SK-N-SH treated with all-trans-retinoic acid at 6 μM for 48 hours (cell line): ENCODE measurements at regions not wholly inside any gene's neighbourhood (a gene's known extent, or its start where the extent isn't known, plus 50 kb on each side); places are given as distances from the start of the nearest gene placed in this dataset.

Source experiments
- ATAC-seq: fragments of 200-7000 bp; cut with Tn5 transposase; 3 replicates; pipeline ENCODE4 v1.9.1; 2020; ENCODE audit warnings: mild to moderate bottlenecking, moderate library complexity
- ARNTL ChIP-seq: fragments of 450-650 bp; formaldehyde crosslinking; IDR thresholded peaks from 2 replicates; pipeline ENCODE4 v1.5.0; 2020; ENCODE audit warnings: low read depth, mild to moderate bottlenecking, moderate library complexity, borderline replicate concordance
- BACH2 ChIP-seq: fragments of 250-450 bp; sonication (Bioruptor Pico); IDR thresholded peaks from 2 replicates; pipeline ENCODE4 v1.9.0; 2021; ENCODE audit warnings: mild to moderate bottlenecking, borderline replicate concordance
- CSDC2 ChIP-seq: fragments of 250-450 bp; sonication (Bioruptor Pico); IDR thresholded peaks from 2 replicates; pipeline ENCODE4 v1.5.0; 2020; ENCODE audit warnings: mild to moderate bottlenecking, moderate library complexity
- GLIS3 ChIP-seq: fragments of 250-450 bp; sonication (Bioruptor Pico); IDR thresholded peaks from 2 replicates; pipeline ENCODE4 v1.5.0; 2020; ENCODE audit warnings: mild to moderate bottlenecking, moderate library complexity
- ISL1 ChIP-seq: fragments of 250-450 bp; sonication (Bioruptor Pico); IDR thresholded peaks from 2 replicates; pipeline ENCODE4 v2.1.2; 2022; ENCODE audit warnings: mild to moderate bottlenecking, moderate library complexity
- PPARA ChIP-seq: fragments of 250-450 bp; sonication (Bioruptor Pico); IDR thresholded peaks from 2 replicates; pipeline ENCODE4 v1.5.0; 2020; ENCODE audit warnings: mild to moderate bottlenecking, borderline replicate concordance
- RARB ChIP-seq: fragments of 250-450 bp; sonication (Bioruptor Pico); IDR thresholded peaks from 2 replicates; pipeline ENCODE4 v1.8.0; 2021; ENCODE audit warnings: mild to moderate bottlenecking, moderate library complexity
- TCF4 ChIP-seq: fragments of 250-450 bp; sonication (Bioruptor Pico); IDR thresholded peaks from 2 replicates; pipeline ENCODE4 v1.8.0; 2021; ENCODE audit warnings: mild to moderate bottlenecking, moderate library complexity, borderline replicate concordance
- TOX ChIP-seq: fragments of 250-450 bp; sonication (Bioruptor Pico); IDR thresholded peaks from 2 replicates; pipeline ENCODE4 v1.8.0; 2021; ENCODE audit warnings: mild to moderate bottlenecking, moderate library complexity, borderline replicate concordance
- ZC3H10 ChIP-seq: fragments of 250-450 bp; sonication (Bioruptor Pico); IDR thresholded peaks from 2 replicates; pipeline ENCODE4 v1.5.1; 2021; ENCODE audit warnings: mild to moderate bottlenecking, moderate library complexity
- ZFP3 ChIP-seq: fragments of 250-450 bp; sonication (Bioruptor Pico); IDR thresholded peaks from 2 replicates; pipeline ENCODE4 v1.5.0; 2020; ENCODE audit warnings: mild to moderate bottlenecking, moderate library complexity
- ZFP30 ChIP-seq: fragments of 450-650 bp; formaldehyde crosslinking; IDR thresholded peaks from 2 replicates; pipeline ENCODE4 v1.5.0; 2022; ENCODE audit warnings: mild to moderate bottlenecking, moderate library complexity
- ZNF565 ChIP-seq: fragments of 450-650 bp; formaldehyde crosslinking; conservative IDR thresholded peaks from 2 replicates; pipeline ENCODE4 v1.5.0; 2020; ENCODE audit warnings: low read depth, mild to moderate bottlenecking, moderate library complexity
- ZNF70 ChIP-seq: fragments of 450-650 bp; formaldehyde crosslinking; IDR thresholded peaks from 2 replicates; pipeline ENCODE4 v1.5.0; 2020; ENCODE audit warnings: mild to moderate bottlenecking, moderate library complexity
- ZNF8 ChIP-seq: fragments of 450-650 bp; formaldehyde crosslinking; IDR thresholded peaks from 2 replicates; pipeline ENCODE4 v1.5.0; 2020; ENCODE audit warnings: mild to moderate bottlenecking, moderate library complexity
- TF ChIP-seq, protein P1 (sequence below): fragments of 250-450 bp; sonication (Bioruptor Pico); IDR thresholded peaks from 2 replicates; pipeline ENCODE4 v1.5.1; 2020; ENCODE audit warnings: low read depth, mild to moderate bottlenecking, moderate library complexity
- TF ChIP-seq, protein P2 (sequence below): fragments of 250-450 bp; sonication (Bioruptor Pico); IDR thresholded peaks from 2 replicates; pipeline ENCODE4 v1.8.0; 2021; ENCODE audit warnings: low read depth, mild to moderate bottlenecking, moderate library complexity, borderline replicate concordance
- TF ChIP-seq, protein P3 (sequence below): fragments of 250-450 bp; sonication (Bioruptor Pico); IDR thresholded peaks from 2 replicates; pipeline ENCODE4 v1.5.1; 2021; ENCODE audit warnings: mild to moderate bottlenecking, moderate library complexity
- TF ChIP-seq, protein P4 (sequence below): fragments of 250-450 bp; sonication (Bioruptor Pico); IDR thresholded peaks from 2 replicates; pipeline ENCODE4 v1.8.0; 2020; ENCODE audit warnings: mild to moderate bottlenecking, moderate library complexity, borderline replicate concordance
- TF ChIP-seq, protein P5 (sequence below): fragments of 250-450 bp; sonication (Bioruptor Pico); IDR thresholded peaks from 2 replicates; pipeline ENCODE4 v1.5.0; 2020; ENCODE audit warnings: mild to moderate bottlenecking, moderate library complexity

DNA sequence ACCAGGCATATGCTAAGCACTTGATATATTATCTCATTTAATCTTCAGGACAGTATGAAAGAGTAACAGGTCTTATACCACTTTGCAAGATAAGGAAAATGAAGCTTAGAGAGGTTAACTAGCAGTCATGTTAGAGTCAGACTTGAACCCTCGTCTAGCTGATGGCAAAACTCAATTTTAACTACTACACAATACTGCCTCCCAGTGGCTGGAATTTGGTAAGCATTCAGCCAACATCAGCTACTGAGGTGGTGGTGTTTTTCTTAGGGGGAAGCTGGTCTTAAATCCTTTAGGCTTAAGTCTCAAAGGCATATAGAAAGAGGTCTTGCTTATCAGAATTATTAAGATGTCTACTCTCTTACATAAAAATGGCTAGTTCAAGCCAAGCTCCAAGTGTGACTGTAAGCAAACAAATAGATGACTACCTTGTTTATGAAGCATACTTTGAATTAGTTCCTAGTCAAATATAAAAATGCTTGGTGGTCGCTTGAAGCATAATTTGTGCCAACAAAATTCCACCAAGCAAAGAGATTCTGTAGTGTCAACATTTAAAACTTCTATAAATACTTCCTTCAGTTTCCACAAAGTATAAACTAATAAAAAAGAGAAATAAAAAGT is 325.4 kb upstream of the FIGN start:
- TF ChIP-seq CSDC2 (CRISPR knock-in tag) (no peak), ZNF70 (CRISPR knock-in tag) (no peak), BACH2 (no peak), RARB (CRISPR knock-in tag) (no peak), ZFP30 (CRISPR knock-in tag) (no peak), ARNTL (CRISPR knock-in tag) (no peak), GLIS3 (no peak), PPARA (CRISPR knock-in tag) (no peak), ZNF565 (CRISPR knock-in tag) (no peak), ISL1 (CRISPR knock-in tag) (no peak), TCF4 (CRISPR knock-in tag) (no peak), TOX (CRISPR knock-in tag) (no peak), ZFP3 (CRISPR knock-in tag) (no peak), ZC3H10 (CRISPR knock-in tag) (no peak), ZNF8 (no peak)
- TF ChIP-seq, protein P1, sequence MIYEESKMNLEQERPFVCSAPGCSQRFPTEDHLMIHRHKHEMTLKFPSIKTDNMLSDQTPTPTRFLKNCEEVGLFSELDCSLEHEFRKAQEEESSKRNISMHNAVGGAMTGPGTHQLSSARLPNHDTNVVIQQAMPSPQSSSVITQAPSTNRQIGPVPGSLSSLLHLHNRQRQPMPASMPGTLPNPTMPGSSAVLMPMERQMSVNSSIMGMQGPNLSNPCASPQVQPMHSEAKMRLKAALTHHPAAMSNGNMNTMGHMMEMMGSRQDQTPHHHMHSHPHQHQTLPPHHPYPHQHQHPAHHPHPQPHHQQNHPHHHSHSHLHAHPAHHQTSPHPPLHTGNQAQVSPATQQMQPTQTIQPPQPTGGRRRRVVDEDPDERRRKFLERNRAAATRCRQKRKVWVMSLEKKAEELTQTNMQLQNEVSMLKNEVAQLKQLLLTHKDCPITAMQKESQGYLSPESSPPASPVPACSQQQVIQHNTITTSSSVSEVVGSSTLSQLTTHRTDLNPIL = no peak
- TF ChIP-seq, protein P2, sequence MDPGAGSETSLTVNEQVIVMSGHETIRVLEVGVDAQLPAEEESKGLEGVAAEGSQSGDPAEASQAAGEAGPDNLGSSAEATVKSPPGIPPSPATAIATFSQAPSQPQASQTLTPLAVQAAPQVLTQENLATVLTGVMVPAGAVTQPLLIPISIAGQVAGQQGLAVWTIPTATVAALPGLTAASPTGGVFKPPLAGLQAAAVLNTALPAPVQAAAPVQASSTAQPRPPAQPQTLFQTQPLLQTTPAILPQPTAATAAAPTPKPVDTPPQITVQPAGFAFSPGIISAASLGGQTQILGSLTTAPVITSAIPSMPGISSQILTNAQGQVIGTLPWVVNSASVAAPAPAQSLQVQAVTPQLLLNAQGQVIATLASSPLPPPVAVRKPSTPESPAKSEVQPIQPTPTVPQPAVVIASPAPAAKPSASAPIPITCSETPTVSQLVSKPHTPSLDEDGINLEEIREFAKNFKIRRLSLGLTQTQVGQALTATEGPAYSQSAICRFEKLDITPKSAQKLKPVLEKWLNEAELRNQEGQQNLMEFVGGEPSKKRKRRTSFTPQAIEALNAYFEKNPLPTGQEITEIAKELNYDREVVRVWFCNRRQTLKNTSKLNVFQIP (CRISPR knock-in tag) = no peak
- TF ChIP-seq, protein P3, sequence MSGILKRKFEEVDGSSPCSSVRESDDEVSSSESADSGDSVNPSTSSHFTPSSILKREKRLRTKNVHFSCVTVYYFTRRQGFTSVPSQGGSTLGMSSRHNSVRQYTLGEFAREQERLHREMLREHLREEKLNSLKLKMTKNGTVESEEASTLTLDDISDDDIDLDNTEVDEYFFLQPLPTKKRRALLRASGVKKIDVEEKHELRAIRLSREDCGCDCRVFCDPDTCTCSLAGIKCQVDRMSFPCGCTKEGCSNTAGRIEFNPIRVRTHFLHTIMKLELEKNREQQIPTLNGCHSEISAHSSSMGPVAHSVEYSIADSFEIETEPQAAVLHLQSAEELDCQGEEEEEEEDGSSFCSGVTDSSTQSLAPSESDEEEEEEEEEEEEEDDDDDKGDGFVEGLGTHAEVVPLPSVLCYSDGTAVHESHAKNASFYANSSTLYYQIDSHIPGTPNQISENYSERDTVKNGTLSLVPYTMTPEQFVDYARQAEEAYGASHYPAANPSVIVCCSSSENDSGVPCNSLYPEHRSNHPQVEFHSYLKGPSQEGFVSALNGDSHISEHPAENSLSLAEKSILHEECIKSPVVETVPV (CRISPR knock-in tag) = no peak
- TF ChIP-seq, protein P4, sequence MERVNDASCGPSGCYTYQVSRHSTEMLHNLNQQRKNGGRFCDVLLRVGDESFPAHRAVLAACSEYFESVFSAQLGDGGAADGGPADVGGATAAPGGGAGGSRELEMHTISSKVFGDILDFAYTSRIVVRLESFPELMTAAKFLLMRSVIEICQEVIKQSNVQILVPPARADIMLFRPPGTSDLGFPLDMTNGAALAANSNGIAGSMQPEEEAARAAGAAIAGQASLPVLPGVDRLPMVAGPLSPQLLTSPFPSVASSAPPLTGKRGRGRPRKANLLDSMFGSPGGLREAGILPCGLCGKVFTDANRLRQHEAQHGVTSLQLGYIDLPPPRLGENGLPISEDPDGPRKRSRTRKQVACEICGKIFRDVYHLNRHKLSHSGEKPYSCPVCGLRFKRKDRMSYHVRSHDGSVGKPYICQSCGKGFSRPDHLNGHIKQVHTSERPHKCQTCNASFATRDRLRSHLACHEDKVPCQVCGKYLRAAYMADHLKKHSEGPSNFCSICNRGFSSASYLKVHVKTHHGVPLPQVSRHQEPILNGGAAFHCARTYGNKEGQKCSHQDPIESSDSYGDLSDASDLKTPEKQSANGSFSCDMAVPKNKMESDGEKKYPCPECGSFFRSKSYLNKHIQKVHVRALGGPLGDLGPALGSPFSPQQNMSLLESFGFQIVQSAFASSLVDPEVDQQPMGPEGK (CRISPR knock-in tag) = no peak
- TF ChIP-seq, protein P5, sequence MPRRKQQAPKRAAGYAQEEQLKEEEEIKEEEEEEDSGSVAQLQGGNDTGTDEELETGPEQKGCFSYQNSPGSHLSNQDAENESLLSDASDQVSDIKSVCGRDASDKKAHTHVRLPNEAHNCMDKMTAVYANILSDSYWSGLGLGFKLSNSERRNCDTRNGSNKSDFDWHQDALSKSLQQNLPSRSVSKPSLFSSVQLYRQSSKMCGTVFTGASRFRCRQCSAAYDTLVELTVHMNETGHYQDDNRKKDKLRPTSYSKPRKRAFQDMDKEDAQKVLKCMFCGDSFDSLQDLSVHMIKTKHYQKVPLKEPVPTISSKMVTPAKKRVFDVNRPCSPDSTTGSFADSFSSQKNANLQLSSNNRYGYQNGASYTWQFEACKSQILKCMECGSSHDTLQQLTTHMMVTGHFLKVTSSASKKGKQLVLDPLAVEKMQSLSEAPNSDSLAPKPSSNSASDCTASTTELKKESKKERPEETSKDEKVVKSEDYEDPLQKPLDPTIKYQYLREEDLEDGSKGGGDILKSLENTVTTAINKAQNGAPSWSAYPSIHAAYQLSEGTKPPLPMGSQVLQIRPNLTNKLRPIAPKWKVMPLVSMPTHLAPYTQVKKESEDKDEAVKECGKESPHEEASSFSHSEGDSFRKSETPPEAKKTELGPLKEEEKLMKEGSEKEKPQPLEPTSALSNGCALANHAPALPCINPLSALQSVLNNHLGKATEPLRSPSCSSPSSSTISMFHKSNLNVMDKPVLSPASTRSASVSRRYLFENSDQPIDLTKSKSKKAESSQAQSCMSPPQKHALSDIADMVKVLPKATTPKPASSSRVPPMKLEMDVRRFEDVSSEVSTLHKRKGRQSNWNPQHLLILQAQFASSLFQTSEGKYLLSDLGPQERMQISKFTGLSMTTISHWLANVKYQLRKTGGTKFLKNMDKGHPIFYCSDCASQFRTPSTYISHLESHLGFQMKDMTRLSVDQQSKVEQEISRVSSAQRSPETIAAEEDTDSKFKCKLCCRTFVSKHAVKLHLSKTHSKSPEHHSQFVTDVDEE (CRISPR knock-in tag) = no peak
- ATAC-seq = peak; percentile 53; the same call in 2 of the 3 replicates

DNA sequence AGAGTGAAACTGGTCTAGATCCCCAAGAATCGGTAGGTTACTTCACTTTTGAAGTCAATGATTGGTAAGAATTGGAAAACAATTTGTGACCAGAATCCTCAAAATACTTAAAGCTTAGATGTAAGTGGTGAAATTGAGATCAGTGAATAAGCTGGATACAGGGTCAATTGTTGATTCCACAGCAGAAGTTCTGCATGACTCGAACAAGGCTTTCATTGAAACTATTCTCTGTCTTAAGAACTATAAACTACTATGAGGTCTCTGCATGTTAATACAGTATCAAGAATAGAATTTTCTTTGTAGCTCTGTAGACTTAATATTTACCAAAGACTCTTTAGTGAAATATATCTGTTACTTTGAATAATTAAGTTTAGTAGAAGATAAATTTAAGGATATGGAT is 324.2 kb upstream of the FIGN start:
- ATAC-seq = no peak
- TF ChIP-seq GLIS3 = no peak
- TF ChIP-seq TOX (CRISPR knock-in tag) = no peak
- TF ChIP-seq, protein P5 (CRISPR knock-in tag) = no peak
- no peak for TF ChIP-seq TCF4 (CRISPR knock-in tag)
- TF ChIP-seq ZFP3 (CRISPR knock-in tag) = no peak
- no peak for TF ChIP-seq ISL1 (CRISPR knock-in tag)
- TF ChIP-seq ZNF565 (CRISPR knock-in tag) = no peak
- TF ChIP-seq ZNF8 = no peak
- no peak for TF ChIP-seq ZFP30 (CRISPR knock-in tag)
- TF ChIP-seq, protein P4 (CRISPR knock-in tag) = no peak
- TF ChIP-seq, protein P3 (CRISPR knock-in tag) = no peak
- TF ChIP-seq, protein P2 (CRISPR knock-in tag) = no peak
